Superior temporal gyrus (tissue), 1 donor: ENCODE measurements at regions not wholly inside any gene's neighbourhood (a gene's known extent, or its start where the extent isn't known, plus 50 kb on each side); places are given as distances from the start of the nearest gene placed in this dataset.
A peak's percentile ranks its signal among the peaks of the same experiment; 100 is the strongest.

Experiments
- DNase-seq: peaks from one replicate; pipeline ENCODE4 v3.0.0-alpha.2; 2016; ENCODE audit errors: extremely low spot score

DNA sequence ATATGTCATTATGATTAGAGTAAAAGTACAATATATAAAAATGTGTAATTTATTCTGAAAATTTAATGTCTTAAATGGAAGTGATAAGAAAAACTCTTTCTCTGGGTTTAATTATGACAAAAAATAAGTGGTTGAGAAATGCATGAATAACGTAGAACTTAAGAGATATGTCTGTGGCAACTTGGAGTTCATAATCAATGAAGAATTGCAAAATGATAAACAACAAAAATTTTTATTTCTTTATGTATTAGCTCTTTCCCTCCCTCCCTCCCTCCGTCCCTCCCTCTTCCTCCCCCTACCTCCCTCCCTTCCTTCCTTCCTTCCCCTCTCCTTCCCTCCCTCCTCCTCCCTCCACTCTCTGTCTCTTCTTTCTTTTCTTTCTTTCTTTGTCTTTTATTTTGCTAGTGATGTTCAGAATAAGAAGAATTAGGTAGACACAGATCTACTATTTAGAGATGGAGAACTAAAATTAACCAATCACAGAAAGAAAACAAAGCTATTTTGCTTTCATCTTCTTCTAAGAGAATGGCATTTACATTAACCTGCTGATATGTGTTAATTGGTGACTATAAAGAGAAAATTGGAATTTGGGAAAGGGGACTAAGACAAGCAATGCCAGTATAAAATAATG, 96.3 kb upstream of the PDC start:
- no peak for DNase-seq

DNA sequence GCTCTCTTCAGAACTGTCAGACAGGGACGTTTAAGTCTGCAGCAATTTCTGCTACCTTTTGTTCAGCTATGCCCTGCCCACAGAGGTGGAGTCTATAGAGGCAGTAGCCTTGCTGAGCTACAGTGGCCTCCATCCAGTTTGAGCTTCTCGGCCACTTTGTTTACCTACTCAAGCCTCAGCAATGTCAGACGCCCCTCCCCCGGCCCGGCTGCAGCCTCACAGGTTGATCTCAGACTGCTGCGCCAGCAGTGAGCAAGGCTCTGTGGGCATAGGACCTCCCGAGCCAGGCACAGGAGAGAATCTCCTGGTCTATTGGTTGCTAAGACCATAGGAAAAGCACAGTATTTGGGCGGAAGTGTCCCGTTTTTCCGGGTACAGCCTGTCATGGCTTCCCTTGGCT, 89.9 kb upstream of the PDC start:
- no peak for DNase-seq

DNA sequence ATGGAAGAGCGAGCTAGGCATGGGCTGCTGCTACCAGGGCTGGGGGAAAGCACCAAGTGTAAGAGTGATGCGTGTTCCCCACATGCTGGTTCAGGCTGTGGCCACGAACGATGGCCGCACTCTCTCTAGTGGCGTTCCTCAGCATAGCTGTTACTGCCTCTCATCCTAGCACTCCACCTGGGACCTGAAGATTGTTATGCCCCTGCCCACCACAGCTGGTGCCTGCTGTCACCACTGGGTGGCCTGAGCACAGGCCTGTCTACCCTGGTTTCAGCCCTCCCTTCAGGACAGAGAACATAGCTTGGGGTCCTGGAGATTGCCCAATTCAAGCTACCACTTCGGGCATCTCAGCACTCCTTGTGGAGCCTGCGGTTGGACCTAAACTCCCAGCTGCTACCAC, 80.1 kb upstream of the PDC start:
- DNase-seq, result no peak

DNA sequence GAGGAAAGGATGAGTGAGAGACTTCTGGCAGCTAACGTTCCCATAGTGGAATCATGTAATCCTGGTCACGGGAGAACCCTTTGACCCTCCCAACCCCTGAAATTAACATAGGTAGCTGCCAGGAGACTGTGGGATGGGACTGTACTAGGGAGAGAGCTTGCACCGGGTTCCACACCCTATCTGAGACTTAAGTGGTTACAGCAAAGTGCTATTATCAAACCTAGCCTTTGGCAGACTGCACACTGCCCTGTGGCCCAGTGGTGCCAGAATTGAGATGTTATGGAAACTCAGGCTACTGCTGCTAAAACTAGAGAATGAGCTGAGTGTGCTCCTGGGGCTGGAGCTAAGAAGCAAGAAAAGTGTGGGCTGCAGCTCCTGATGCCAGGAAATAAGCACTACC, 79.6 kb upstream of the PDC start:
- no peak for DNase-seq

DNA sequence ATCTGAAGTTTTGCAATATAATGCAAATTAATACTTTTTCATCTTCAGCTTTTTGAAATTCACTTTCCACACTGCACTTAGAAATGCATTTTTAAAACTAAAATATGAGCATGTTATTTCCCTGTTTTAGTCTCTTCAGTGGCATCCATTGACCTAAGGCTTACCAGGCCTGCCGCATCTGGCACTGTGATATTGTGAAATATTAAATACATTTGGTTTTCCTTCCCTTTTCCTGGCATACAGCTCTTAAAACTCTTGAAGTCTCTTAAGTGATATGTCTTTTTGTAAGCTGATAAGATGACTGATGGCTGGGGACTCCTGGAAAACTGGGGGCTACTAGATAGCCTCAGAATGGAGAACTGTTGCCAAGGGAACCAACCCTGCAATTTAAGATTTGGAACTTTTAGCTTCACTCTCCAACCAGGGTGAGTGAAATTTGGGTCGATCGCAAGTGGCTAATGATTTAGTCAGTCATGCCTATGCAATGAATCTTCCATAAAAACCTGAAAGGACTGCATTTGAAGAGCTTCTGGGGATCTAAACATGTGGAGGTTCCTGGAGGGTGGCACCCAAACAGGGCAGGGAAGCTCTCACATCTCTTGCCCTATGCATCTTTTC, 75.5 kb upstream of the PDC start:
- DNase-seq, result no peak

DNA sequence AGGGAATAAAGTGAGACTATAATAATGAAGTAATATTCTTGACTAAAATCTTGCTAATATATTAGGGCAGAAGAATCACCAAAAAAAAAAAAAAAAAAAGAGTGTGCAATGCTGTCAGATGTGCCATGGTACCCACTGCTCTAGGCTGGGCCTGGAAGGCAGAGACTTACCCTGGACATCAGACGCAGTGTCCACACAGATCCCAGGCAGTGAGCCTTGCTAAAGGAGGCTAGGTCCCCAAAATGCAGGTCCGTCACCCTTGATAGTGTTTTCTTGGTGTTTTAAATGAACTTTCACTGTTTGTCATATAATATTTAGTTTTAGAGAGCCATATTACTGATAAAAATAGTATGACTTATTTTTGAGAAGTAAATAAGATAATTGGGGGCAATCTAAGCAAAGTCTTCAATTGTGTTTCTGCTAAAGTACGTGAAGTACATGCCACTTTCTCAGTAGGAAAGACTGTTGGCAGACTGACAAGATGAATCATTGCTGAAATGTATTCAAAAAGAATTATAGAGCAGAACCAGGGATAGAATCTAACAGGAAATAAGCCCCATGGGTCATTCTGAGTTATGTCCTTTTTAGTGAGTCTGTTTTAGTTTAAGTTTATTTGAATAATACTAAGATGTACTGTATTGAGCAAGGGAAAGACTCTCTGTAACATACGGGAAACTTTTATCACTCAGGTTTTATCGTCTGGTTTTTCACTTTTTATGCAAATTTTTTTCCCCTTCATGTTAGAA, 74.6 kb upstream of the PDC start:
- peak; percentile 71 for DNase-seq

DNA sequence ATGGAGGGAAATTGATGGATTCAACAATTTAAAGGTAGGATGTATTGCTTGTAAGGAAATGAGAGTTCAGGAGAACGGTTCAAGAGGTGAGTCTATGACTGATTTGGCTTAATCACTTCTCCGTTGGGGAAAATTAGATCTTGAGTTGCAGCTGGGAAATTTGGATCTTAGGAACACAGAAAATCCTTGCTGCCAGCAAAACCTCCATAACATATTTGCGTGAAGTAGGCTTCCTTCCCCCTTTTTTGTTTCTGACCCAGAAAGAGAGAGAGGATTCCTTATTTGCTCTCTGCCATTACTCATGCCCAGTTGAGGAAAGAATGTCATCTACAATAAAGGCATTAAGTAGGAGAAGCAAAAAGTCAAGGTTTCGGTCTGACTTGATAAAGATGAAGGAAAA, 73.5 kb upstream of the PDC start:
- DNase-seq, result no peak

DNA sequence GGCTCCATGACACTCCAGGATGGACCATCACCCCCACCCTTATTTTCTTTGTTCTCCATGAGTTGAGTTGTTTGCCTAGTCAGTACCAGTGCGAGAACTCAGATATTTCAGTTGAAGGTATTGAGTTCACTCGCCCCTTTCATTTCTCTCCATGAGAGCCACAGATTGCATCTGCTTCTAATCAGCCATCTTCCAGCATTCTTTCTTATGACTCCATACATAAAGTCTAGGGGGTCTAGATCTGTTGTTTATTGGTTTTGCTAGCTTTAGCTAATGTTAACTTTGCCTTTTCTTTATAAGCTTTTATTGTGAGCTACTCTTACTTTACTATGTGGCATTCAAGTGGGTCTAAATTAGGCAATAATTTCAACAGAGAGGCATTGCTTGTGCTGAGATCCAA, 71.6 kb upstream of the PDC start:
- no peak for DNase-seq

DNA sequence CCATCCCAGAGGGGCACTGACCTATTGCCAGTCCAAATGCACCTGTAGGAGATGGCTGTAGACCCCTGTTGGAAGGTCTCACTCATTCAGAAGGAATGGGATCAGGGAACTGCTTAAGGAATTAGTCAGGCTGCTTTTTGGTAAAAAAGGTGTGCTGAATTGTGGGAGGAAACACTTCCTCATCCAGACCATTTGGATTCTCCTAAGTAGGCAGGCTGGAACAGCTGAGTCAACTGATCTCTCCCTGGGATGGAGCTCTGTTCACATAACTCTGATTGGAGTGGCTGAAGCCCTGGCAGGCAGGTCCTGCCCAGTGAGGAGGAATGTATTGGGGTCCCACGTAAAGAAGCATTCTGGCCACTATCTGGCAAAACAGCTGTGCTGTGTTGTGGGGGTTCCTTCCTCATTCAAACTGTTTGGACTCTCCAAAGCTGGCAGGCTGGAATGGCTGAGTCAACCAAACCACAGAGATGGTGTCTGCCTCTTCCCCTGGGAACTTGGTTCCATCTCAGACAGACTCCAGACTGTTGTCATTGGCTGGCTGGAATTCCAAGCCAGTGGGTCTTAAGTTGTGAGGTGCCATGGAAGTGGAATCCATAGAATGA, 70.7 kb upstream of the PDC start:
- no peak for DNase-seq

DNA sequence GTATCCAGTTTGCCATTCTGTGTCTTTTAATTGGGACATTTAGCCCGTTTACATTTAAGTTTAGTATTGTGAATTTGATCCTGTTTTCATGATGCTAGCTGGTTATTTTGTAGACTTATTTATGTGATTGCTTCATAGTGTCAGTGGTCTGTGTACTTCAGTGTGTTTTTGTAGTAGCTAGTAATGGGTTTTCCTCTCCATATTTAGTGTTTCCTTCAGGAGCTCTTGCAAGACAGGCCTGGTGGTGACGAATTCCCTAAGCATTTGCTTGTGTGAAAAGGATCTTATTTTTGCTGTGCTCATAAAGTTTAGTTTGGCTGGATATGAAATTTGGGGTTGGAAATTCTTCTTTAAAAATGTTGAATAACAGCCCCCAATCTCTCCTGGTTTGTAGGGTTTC, 69.2 kb upstream of the PDC start:
- no peak for DNase-seq

DNA sequence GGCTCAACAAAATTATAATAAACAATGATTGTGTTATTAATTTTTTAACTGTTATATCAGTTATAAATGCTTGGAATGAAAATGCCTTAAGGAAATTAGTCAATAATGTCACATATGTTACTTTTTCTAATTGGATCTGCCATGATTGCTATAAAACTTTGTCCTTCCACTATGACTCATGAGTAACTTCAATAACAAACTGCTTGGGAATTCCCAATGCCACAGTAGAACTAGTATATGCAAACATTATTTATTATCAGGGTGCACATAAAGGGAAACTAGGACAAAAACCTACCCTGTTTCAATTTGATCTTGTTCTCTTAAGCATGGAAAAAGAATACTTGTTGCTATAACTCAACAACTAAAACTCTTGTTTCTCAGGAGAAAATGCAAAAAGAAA, 59.1 kb upstream of the PDC start:
- no peak for DNase-seq

DNA sequence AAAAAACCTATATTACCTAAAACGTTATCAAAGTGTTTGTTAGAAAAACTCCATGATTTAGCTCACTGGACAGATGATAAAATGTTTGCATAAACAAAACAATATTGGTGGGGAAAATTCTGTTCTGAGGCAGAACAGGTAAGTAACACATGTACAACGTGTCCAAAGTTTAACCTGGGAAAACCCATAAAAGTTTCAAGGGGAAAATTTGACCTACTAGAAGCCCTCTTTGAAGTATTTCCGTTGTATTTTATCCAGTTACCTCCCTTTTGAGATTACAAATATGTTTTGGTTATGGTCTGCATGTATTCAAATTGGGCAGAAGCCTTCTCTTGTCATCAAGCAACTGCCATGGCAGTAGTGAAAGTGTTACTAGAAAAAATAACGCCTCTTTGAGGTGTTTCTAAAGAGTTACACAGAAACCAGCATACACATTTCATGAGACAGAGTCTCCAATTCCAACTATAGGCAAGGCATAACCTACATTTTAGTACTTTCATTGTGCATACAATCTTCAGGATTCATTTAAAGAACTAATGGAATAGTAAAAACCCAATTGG, 58.0 kb upstream of the PDC start:
- no peak for DNase-seq

DNA sequence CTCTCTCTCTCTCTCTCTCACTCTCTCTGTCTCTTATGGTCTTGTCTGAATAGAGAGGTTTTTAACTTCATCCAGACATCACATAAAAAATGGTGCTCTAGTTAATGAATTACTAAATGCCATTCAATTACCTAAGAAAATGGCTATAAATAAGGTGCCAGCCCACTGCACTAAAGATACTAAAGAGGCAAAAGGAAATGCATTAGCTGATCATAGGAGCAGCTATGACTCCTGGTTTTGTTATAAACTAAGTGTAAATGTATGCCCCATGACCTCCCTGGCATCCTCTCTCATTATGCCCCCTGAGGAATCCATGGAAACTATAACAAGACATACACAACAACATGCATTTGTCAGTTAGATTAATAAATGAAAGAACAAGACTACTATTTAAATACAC, 57.5 kb upstream of the PDC start:
- no peak for DNase-seq

DNA sequence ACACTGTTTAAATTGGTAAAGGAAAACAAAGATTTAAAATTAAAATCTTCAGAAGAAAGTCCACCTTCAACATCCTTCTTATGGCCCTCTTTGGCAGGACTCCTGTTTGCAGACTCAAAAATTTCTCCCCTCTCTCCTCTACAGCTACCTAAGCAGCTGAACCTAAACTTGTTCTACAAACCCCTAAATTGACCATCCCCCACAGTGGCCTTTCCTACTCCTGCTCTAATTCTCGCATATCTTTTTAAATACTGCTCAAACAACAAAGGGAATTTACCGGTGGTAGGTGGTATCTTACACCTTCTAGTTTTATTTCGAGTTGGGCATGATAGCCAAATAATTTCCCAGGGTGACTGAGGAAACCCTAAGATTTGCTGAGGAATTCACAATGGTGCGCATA, 53.5 kb upstream of the PDC start:
- no peak for DNase-seq

DNA sequence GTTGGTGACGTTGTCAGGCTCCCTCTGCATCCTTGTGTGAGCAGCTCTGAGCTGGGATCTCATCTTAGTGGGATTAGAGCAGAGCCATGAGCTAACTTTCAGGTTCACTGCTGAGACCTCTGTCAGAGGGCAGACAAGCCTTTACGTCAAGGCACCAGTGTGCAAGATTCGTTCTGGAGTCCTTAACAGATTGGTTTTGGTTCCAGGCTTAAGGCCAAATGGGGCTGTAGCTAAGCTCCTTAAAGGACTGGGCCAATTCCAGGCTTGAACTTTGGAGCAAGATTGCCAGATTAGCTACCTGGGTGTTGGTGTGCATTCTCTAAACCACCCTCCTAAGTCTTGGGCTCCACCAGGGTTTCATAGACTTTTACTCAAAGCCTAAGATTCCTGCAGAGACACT, 52.6 kb upstream of the PDC start:
- DNase-seq, result no peak

DNA sequence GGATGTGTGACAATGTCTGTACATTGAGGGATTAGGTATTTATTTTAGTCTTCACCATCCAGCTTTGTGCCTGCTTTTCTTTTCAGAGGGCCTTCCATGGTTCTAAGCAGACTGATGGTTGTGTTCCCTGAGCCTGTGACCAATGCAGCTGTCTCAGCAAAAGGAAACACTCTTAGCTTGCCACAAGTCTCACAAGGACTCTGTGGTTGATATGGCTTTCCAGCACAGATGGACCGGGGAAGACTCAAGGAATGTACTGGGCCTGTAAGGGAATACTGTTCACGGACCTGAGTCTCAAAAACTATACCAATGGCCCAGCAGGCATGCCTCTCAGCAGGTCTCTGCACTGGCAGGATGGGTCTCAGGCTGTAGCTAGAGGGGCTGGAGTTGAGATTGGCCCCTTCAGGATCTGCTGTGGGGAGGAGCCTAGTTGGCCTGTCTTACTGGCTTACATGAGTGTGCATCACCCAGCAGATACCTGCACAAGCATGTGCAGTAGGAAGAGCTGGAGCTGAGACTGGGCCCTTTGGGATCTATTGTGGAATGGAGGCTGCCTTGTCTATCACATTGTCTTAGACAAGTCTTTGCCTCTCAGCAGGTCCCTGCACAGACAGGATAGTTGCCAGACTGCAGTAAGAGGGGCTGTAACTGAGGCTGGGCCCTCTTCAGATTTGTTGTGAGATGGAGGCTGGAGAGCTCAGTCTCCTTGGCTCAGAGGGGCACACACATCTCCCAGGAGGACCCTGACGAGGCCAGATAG, 52.0 kb upstream of the PDC start:
- DNase-seq, result no peak

DNA sequence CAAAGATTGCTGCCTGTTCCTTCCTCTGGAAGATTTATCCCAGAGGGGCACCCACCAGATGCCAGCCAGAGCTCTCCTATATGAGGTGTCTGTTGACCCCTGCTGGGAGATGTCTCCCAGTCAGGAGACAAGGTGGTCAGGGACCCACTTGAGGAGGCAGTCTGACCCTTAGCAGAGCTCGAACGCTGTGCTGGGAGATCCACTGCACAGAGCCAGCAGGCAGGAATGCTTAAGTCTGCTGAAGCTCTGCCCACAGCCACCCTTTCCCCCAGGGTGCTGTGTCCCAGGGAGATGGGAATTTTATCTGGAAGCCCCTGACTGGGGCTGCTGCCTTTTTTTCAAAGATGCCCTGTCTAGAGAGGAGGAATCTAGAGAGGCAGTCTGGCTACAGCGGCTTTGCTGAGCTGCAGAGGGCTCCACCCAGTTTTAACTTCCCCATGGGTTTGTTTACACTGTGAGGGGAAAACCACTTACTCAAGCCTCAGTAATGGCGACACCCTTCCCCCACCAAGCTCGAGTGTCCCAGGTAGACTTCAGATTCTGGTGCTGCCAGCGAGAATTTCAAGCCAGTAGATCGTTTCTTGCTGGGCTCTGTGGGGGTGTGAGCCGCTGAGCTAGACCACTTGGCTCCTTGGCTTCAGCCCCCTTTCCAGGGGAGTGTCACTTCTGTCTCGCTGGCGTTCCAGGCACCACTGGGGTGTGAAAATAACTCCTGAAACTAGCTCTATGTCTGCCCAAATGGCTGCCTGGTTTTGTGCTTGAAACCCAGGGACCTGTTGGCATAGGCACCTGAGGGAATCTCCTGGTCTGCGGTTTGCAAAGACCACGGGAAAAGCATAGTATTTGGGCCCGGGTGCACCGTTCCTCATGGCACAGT, 51.1 kb upstream of the PDC start:
- DNase-seq, result no peak
